GM23248 (cell line): ENCODE measurements at regions not wholly inside any gene's neighbourhood (a gene's known extent, or its start where the extent isn't known, plus 50 kb on each side); places are given as distances from the start of the nearest gene placed in this dataset.

Source experiments
- DNase-seq: peaks from one replicate; pipeline ENCODE4 v3.0.0-alpha.2; 2015
- H2AFZ ChIP-seq: fragments of 200-600 bp; sonication (generic); 2 replicates; pipeline ENCODE4 v1.6.1; 2016; ENCODE audit warnings: antibody characterized with exemption
- H3F3A ChIP-seq: fragments of 200-600 bp; sonication (generic); 2 replicates; pipeline ENCODE4 v1.6.1; 2016; ENCODE audit warnings: mild to moderate bottlenecking, antibody characterized with exemption, mixed run types; ENCODE audit not compliant: insufficient read depth
- H3K27ac ChIP-seq: fragments of 200-600 bp; sonication (generic); 2 replicates; pipeline ENCODE4 v1.5.1; 2016; ENCODE audit warnings: mild to moderate bottlenecking
- H3K27me3 ChIP-seq: fragments of 200-600 bp; sonication (generic); replicated peaks from 2 replicates; pipeline ENCODE4 v1.6.1; 2016; ENCODE audit warnings: mild to moderate bottlenecking; ENCODE audit not compliant: insufficient read depth
- H3K36me3 ChIP-seq: fragments of 200-600 bp; sonication (generic); 2 replicates; pipeline ENCODE4 v1.6.1; 2016; ENCODE audit warnings: low read depth, mild to moderate bottlenecking
- H3K4me1 ChIP-seq: fragments of 200-600 bp; sonication (generic); 2 replicates; pipeline ENCODE4 v1.6.1; 2016; ENCODE audit warnings: mild to moderate bottlenecking; ENCODE audit not compliant: insufficient read depth
- H3K4me2 ChIP-seq: fragments of 200-600 bp; sonication (generic); one replicate; pipeline ENCODE4 v1.6.1; 2016; ENCODE audit warnings: mild to moderate bottlenecking; ENCODE audit not compliant: unreplicated experiment
- H3K4me3 ChIP-seq: fragments of 200-600 bp; sonication (generic); 2 replicates; pipeline ENCODE4 v1.5.1; 2016; ENCODE audit warnings: mild to moderate bottlenecking
- H3K79me2 ChIP-seq: fragments of 200-600 bp; sonication (generic); 2 replicates; pipeline ENCODE4 v1.6.1; 2016; ENCODE audit warnings: mild to moderate bottlenecking; ENCODE audit not compliant: insufficient read depth
- H3K9ac ChIP-seq: fragments of 200-600 bp; sonication (generic); 2 replicates; pipeline ENCODE4 v1.6.1; 2016; ENCODE audit warnings: mild to moderate bottlenecking
- H3K9me2 ChIP-seq: fragments of 200-600 bp; sonication (generic); 2 replicates; pipeline ENCODE4 v1.6.1; 2016; ENCODE audit warnings: mixed run types, mild to moderate bottlenecking, moderate library complexity; ENCODE audit not compliant: insufficient read depth
- H3K9me3 ChIP-seq: fragments of 200-600 bp; sonication (generic); one replicate; pipeline ENCODE4 v1.6.1; 2017; ENCODE audit warnings: low read depth
- H4K20me1 ChIP-seq: fragments of 200-600 bp; sonication (generic); 2 replicates; pipeline ENCODE4 v1.6.0; 2016; ENCODE audit not compliant: insufficient read depth
- EZH2 ChIP-seq: fragments of 200-600 bp; sonication (generic); IDR thresholded peaks from 2 replicates; pipeline ENCODE4 v1.6.1; 2018; ENCODE audit warnings: antibody characterized with exemption, mild to moderate bottlenecking; ENCODE audit not compliant: insufficient read depth, poor library complexity, severe bottlenecking
- EZH2phosphoT487 ChIP-seq: fragments of 200-600 bp; sonication (generic); IDR thresholded peaks from 2 replicates; pipeline ENCODE4 v1.6.1; 2018; ENCODE audit warnings: antibody characterized with exemption, moderate library complexity, mild to moderate bottlenecking, low read depth; ENCODE audit not compliant: insufficient read depth
- WGBS, 2 experiments: methylation state at CpG; one replicate each; pipeline ENCODE4 v1.1.6; 2015 to 2017; ENCODE audit warnings: low lambda C conversion rate in 2 of 2, low coverage in 1 of 2; ENCODE audit errors: missing lambda C conversion rate in 2 of 2; 5-methylcytosine and 5-hydroxymethylcytosine counted together
- in situ Hi-C: fragments of 300-500 bp; cut with MboI; formaldehyde crosslinking; loops from 2 replicates; pipeline ENCODE4 v1.15.0; 2020

DNA sequence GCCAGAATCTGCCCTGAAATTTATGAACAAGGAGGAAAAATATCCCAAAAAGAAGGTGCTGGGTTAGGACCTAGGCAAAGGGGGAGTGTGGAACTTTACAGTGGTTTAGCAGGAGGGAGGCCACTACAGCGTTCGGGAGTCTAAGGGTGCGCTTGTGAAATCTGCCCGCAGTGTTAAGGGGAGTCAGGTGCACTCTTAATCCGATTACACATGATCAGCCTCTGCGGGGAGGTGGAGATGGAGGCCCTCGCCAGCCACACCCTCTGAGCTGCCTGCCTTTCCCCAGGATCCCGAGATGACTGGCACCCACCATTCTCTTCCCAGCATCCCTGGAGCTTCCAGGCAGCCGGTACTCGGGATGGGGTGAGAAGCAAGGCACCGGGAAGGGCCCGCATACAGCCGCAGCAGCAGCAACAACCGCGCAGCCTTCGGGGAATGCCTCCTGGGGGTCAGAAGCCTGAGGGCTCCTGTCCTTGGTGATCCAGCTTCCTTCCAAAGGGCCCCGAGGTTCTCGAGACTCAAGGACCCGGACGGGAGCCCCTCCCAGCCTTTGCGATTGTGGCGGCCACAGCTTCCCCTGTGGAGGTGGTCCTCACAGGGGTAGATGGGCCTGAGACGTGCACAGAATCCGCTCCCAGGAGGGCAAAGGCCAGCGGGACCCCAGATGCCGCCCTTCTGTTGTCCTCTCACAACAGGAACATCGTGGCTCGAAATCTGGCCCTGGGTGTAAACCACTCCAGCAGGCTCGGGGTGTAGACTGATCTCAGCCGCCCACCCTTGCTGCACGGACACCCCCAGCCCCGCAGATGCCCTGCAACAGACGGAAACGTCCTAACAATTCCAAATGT lies 57.3 kb upstream of the CST7 start:
- Histone ChIP-seq H3K27me3 (peaks cover 16% of the 10 kb centered on the region), H3K36me3 (no peaks in the 10 kb centered on the region), H4K20me1 (no peaks in the 10 kb centered on the region), H3F3A (no peaks in the 10 kb centered on the region), H3K9ac (no peak overlapping the region), H3K9me2 (no peaks in the 10 kb centered on the region), H3K27ac (no peak overlapping the region), H3K4me2 (no peak overlapping the region), H3K79me2 (no peaks in the 10 kb centered on the region), H3K4me1 (no peaks in the 10 kb centered on the region), H3K9me3 (no peaks in the 10 kb centered on the region), H2AFZ (no peak overlapping the region), H3K4me3 (no peak overlapping the region)
- no peak for DNase-seq
- in situ Hi-C loops = no loop called here
- TF ChIP-seq EZH2phosphoT487 = no peak
- TF ChIP-seq EZH2 = no peak
- WGBS, 2 experiments = 59 to 66% methylated on average over 32 to 33 of the region's 34 CpGs

DNA sequence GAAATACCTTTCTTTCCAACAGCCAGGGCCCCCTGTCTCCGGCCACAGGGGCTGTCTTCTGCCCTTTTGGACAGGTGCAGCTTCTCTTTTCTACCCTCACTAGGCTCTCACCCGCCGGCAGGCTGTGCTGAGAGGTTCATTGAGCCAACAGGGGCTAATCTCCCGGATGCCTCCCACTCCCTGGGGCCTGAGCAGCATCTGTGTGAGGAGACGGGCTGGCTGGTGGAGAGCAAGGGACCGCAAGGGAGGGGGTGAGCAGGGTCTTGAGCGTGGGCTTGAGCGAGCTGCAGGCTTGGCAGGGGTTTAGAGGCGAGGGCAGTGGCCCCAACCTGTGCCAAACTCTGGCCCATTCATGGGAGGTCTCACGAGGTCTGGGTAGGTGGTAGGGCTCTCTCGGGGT lies 56.5 kb upstream of the CST7 start:
- Histone ChIP-seq H3K9me2 (no peaks in the 10 kb centered on the region), H3K4me2 (no peak overlapping the region), H3K27me3 (peaks cover 12% of the 10 kb centered on the region), H3K9ac (no peak overlapping the region), H4K20me1 (no peaks in the 10 kb centered on the region), H3F3A (no peaks in the 10 kb centered on the region), H3K4me1 (no peaks in the 10 kb centered on the region), H3K9me3 (no peaks in the 10 kb centered on the region), H2AFZ (no peak overlapping the region), H3K36me3 (no peaks in the 10 kb centered on the region), H3K4me3 (no peak overlapping the region), H3K27ac (no peak overlapping the region), H3K79me2 (no peaks in the 10 kb centered on the region)
- in situ Hi-C loops = no loop called here
- no peak for TF ChIP-seq EZH2phosphoT487
- no peak for TF ChIP-seq EZH2
- DNase-seq = no peak
- WGBS, 2 experiments = 40 to 48% methylated on average over 11 of the region's 11 CpGs

DNA sequence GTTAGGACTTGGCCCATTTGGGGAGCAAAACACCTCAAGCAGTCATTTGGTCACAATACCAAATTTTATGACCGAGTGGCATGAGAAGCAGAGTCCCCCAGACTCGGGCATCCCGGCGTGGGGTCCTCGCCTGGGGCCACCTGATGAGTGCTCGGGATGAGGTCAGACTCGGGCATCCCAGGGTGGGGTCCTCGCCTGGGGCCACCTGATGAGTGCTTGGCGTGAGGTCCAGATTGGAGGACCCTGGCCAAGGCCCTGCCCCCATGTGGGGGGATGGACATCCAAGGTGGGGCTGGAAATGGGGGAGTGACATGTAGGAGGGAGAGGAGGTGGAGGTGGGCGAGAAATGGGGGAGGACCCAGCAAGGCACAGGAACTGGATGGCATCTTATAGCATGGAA lies 56.1 kb upstream of the CST7 start:
- no peaks in the 10 kb centered on the region for H4K20me1 ChIP-seq
- H3K27ac ChIP-seq = no peak overlapping the region
- H3K9ac ChIP-seq = no peak overlapping the region
- WGBS, 2 experiments = 61 to 69% methylated on average over 10 of the region's 10 CpGs
- no peaks in the 10 kb centered on the region for H3K36me3 ChIP-seq
- no peaks in the 10 kb centered on the region for H3F3A ChIP-seq
- no peak overlapping the region for H3K4me3 ChIP-seq
- no peaks in the 10 kb centered on the region for H3K4me1 ChIP-seq
- no peak for DNase-seq
- TF ChIP-seq EZH2phosphoT487 (no peak), EZH2 (no peak)
- H3K79me2 ChIP-seq = no peaks in the 10 kb centered on the region
- no peak overlapping the region for H2AFZ ChIP-seq
- in situ Hi-C loops = no loop called here
- no peaks in the 10 kb centered on the region for H3K9me3 ChIP-seq
- H3K4me2 ChIP-seq = no peak overlapping the region
- no peaks in the 10 kb centered on the region for H3K9me2 ChIP-seq
- H3K27me3 ChIP-seq = peaks cover 8% of the 10 kb centered on the region; the same call in 1 of the 2 replicates

DNA sequence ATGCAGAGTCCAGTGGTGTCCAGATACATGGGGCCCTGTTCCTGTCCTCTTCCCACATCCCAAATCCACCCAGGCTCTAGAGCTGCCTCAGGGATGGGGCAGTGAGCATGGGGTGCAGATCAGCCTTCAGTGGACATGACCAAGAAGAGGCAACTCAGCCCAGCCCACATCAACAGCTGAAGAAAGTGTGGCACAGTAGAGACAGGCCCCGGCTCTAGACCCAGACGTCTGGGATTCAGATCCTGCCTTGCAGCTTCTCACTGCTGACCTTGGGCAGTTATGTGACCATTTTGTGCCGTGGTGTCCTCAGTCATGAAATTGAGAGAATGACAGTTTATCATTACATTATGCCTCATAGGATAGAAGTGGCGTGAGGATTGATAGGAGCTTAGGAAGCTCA lies 54.6 kb upstream of the CST7 start:
- in situ Hi-C loops = no loop called here
- H3K27ac ChIP-seq = no peak overlapping the region
- no peaks in the 10 kb centered on the region for H3K9me3 ChIP-seq
- no peaks in the 10 kb centered on the region for H4K20me1 ChIP-seq
- H3K4me2 ChIP-seq = no peak overlapping the region
- H3K79me2 ChIP-seq = no peaks in the 10 kb centered on the region
- no peak for TF ChIP-seq EZH2phosphoT487
- no peaks in the 10 kb centered on the region for H3K36me3 ChIP-seq
- no peak overlapping the region for H3K9ac ChIP-seq
- H3F3A ChIP-seq = no peaks in the 10 kb centered on the region
- WGBS, 2 experiments = 30 to 32% methylated on average over 4 of the region's 4 CpGs
- no peak overlapping the region for H3K4me3 ChIP-seq
- 0 out of 2 replicates have a peak, but pooled peaks cover 7% of the 10 kb centered on the region for H3K27me3 ChIP-seq
- H2AFZ ChIP-seq = no peak overlapping the region
- no peaks in the 10 kb centered on the region for H3K4me1 ChIP-seq
- DNase-seq = no peak
- H3K9me2 ChIP-seq = no peaks in the 10 kb centered on the region

DNA sequence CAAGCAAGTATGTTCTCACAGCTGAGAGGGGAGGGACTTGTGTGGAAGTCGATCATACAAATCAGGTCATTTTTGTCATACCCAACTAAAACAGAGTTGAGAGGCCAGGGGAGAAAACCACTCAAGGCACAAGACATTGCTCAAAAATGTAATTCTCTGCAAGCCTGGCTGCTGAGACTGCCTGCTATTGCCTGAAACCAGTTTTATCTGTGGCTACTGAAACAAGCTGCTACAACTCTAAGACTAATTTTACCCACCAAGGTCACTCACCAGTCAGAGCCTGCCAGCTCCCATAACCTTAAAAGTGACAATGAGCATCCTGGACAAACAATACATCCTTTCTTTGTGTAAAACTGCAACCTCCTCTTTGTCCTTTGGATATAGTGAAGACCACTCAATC lies 54.1 kb upstream of the CST7 start:
- Histone ChIP-seq H3K27me3 (0 out of 2 replicates have a peak, but pooled peaks cover 7% of the 10 kb centered on the region), H3K9ac (no peak overlapping the region), H2AFZ (no peak overlapping the region), H3K4me1 (no peaks in the 10 kb centered on the region), H3F3A (no peaks in the 10 kb centered on the region), H3K9me2 (no peaks in the 10 kb centered on the region), H3K36me3 (no peaks in the 10 kb centered on the region), H3K79me2 (no peaks in the 10 kb centered on the region), H3K4me2 (no peak overlapping the region), H3K4me3 (no peak overlapping the region), H3K9me3 (no peaks in the 10 kb centered on the region), H3K27ac (no peak overlapping the region), H4K20me1 (no peaks in the 10 kb centered on the region)
- no peak for DNase-seq
- TF ChIP-seq EZH2phosphoT487 = no peak
- no peak for TF ChIP-seq EZH2
- in situ Hi-C loops = no loop called here
- WGBS, 2 experiments = 0 to 8% methylated on average over 1 of the region's 1 CpG
